K562 (cell line): ENCODE measurements at regions not wholly inside any gene's neighbourhood (a gene's known extent, or its start where the extent isn't known, plus 50 kb on each side); places are given as distances from the start of the nearest gene placed in this dataset.

ENCODE experiments used
- ATAC-seq: fragments of 200-7000 bp; cut with Tn5 transposase; 3 replicates; pipeline ENCODE4 v1.9.1; 2020; ENCODE audit warnings: moderate library complexity
- BruUV-seq: library from RNA; stranded (reverse); fragments of 400-500 nt; replicated peaks from 2 replicates; lab custom pipeline; 2021; lab: Mats Ljungman, UMichigan
- CTCF ChIA-PET: fragments of 300-600 bp; formaldehyde crosslinking; extraction: SDS; loops from one replicate; lab custom pipeline; 2021; ENCODE audit warnings: low intra/inter-chr PET ratio; lab: Yijun Ruan, JAX
- POLR2A ChIA-PET: fragments of 300-600, 350-650 bp; sonication (Branson Sonifier 250); formaldehyde crosslinking; extraction: SDS; loops from one replicate; lab custom pipeline; 2021; ENCODE audit warnings: antibody characterized with exemption, inconsistent platforms; lab: Yijun Ruan, JAX
- DNase-seq, 4 experiments: peaks; one replicate each; pipeline versions ENCODE4 v3.0.0 to v3.0.0-alpha.2; 2011 to 2018; ENCODE audit warnings: low spot score in 3 of 4, mixed read lengths in 3 of 4; ENCODE audit errors: extremely low read depth in 1 of 4
- FAIRE-seq: peaks from 2 replicates; lab custom pipeline; 2011; peaks lifted over from hg19 to GRCh38; lab: Jason Lieb, UNC
- H2AFZ ChIP-seq: 2 replicates; pipeline ENCODE4 v1.6.0; 2011; ENCODE audit warnings: low read depth, low read length, control low read depth, inconsistent platforms
- H3K27ac ChIP-seq: fragments of 200-600 bp; 3 replicates; pipeline ENCODE4 v1.8.0; 2011; ENCODE audit warnings: low read depth, mild to moderate bottlenecking, control low read depth, inconsistent platforms, low read length, moderate library complexity, mixed read lengths; ENCODE audit errors: extremely low read depth
- H3K27me3 ChIP-seq, 2 experiments: fragments of 300-600 bp in 1 of 2; 2 replicates in 1 of 2; 3 replicates in 1 of 2; pipeline versions ENCODE4 v1.6.0 to v1.8.0; 2011; ENCODE audit warnings: inconsistent platforms in 2 of 2, low read length in 2 of 2, mild to moderate bottlenecking in 1 of 2, mixed read lengths in 1 of 2, moderate library complexity in 1 of 2; ENCODE audit not compliant: control insufficient read depth in 2 of 2, insufficient read depth in 2 of 2
- H3K36me3 ChIP-seq: fragments of 300-600 bp; 3 replicates; pipeline ENCODE4 v1.8.0; 2011; ENCODE audit warnings: mild to moderate bottlenecking, low read length, inconsistent platforms; ENCODE audit not compliant: control insufficient read depth, insufficient read depth
- H3K4me1 ChIP-seq, 2 experiments: fragments of 200-600 bp in 1 of 2; replicated peaks in 1 of 2; 2 replicates in 1 of 2; 3 replicates in 1 of 2; pipeline versions ENCODE4 v1.5.1 to v1.8.0; 2011; ENCODE audit warnings: inconsistent platforms in 2 of 2, low read length in 2 of 2, mild to moderate bottlenecking in 1 of 2, mixed read lengths in 1 of 2, moderate library complexity in 1 of 2; ENCODE audit not compliant: control insufficient read depth in 2 of 2, insufficient read depth in 2 of 2
- H3K4me2 ChIP-seq: 2 replicates; pipeline ENCODE4 v1.6.1; 2011; ENCODE audit warnings: low read length, control low read depth, inconsistent platforms, mixed read lengths; ENCODE audit not compliant: insufficient read depth
- H3K4me3 ChIP-seq: fragments of 200-600 bp; sonication (generic), shearing (Covaris generic); 2 replicates; pipeline ENCODE4 v1.5.1; 2016; ENCODE audit warnings: control low read depth, inconsistent platforms
- H3K79me2 ChIP-seq: fragments of 200-600 bp; 3 replicates; pipeline ENCODE4 v1.8.0; 2011; ENCODE audit warnings: low read length, inconsistent platforms; ENCODE audit not compliant: control insufficient read depth, insufficient read depth
- H3K9ac ChIP-seq, 2 experiments: 2 replicates each; pipeline versions ENCODE4 v1.6.0 to v1.6.1; 2011; ENCODE audit warnings: low read depth in 2 of 2, low read length in 2 of 2, control low read depth in 1 of 2, inconsistent platforms in 1 of 2, mild to moderate bottlenecking in 1 of 2, mixed read lengths in 1 of 2; ENCODE audit not compliant: insufficient read depth in 1 of 2
- H3K9me1 ChIP-seq: one replicate; pipeline ENCODE4 v1.6.0; 2011; ENCODE audit warnings: inconsistent platforms, mild to moderate bottlenecking, low read length, moderate library complexity; ENCODE audit not compliant: control insufficient read depth, insufficient read depth
- H3K9me3 ChIP-seq: replicated peaks from 2 replicates; pipeline ENCODE4 v1.5.1; 2011; ENCODE audit warnings: low read depth, low read length, inconsistent platforms; ENCODE audit not compliant: control insufficient read depth, insufficient read depth
- H4K20me1 ChIP-seq: replicated peaks from 2 replicates; pipeline ENCODE4 v1.6.1; 2011; ENCODE audit warnings: low read length, inconsistent platforms, mixed read lengths; ENCODE audit not compliant: control insufficient read depth, insufficient read depth
- BRCA1 ChIP-seq, 2 experiments: fragments of 450-650 bp in 1 of 2; sonication (generic) in 1 of 2; formaldehyde crosslinking in 1 of 2; IDR thresholded peaks; 2 replicates each; pipeline versions ENCODE4 v1.5.0 to v1.6.1; 2017 to 2020; ENCODE audit warnings: mild to moderate bottlenecking in 1 of 2, missing genetic modification reagents in 1 of 2
- CAMTA2 ChIP-seq: fragments of 250-450 bp; sonication (Bioruptor Pico); conservative IDR thresholded peaks from 2 replicates; pipeline ENCODE4 v1.5.1; 2022
- CBX5 ChIP-seq: IDR thresholded peaks from 2 replicates; pipeline ENCODE4 v1.6.1; 2014; ENCODE audit warnings: low read depth, borderline replicate concordance
- DNMT1 ChIP-seq: fragments of 450-650 bp; IDR thresholded peaks from 2 replicates; pipeline ENCODE4 v1.6.1; 2016; ENCODE audit warnings: antibody characterized with exemption, mild to moderate bottlenecking
- E2F1 ChIP-seq: sonication (generic); formaldehyde crosslinking; IDR thresholded peaks from 2 replicates; pipeline ENCODE4 v1.8.1; 2023; ENCODE audit warnings: mild to moderate bottlenecking, missing genetic modification reagents, moderate library complexity
- HNRNPH1 ChIP-seq: fragments of 200-400 bp; formaldehyde crosslinking; optimal IDR thresholded peaks from 2 replicates; pipeline ENCODE3; 2017; ENCODE audit warnings: low read depth, mild to moderate bottlenecking, low read length, moderate library complexity
- RBM22 ChIP-seq: fragments of 200-400 bp; formaldehyde crosslinking; IDR thresholded peaks from 2 replicates; pipeline ENCODE4 v1.6.1; 2018; ENCODE audit warnings: low read length, low read depth; ENCODE audit not compliant: poor library complexity, severe bottlenecking
- SETDB1 ChIP-seq: IDR thresholded peaks from one replicate; pipeline ENCODE4 v1.6.1; 2012; ENCODE audit warnings: low read length, control low read depth, inconsistent platforms
- SREBF1 ChIP-seq: fragments of 150-350 bp; IDR thresholded peaks from 2 replicates; pipeline ENCODE4 v1.6.1; 2014; ENCODE audit warnings: antibody characterized with exemption, low read depth, low read length, borderline replicate concordance
- TBL1XR1 ChIP-seq, 2 experiments: IDR thresholded peaks; 2 replicates each; pipeline ENCODE4 v1.6.1; 2012; ENCODE audit warnings: improper control_type of control experiment in 2 of 2, low read length in 2 of 2, mild to moderate bottlenecking in 1 of 2
- THRAP3 ChIP-seq: fragments of 450-650 bp; IDR thresholded peaks from 2 replicates; pipeline ENCODE4 v1.6.1; 2016; ENCODE audit warnings: mild to moderate bottlenecking, inconsistent platforms, borderline replicate concordance
- TRIM24 ChIP-seq, 2 experiments: fragments of 450-650 bp; IDR thresholded peaks; 2 replicates each; pipeline ENCODE4 v1.6.1; 2016
- U2AF1 ChIP-seq: fragments of 200-400 bp; formaldehyde crosslinking; optimal IDR thresholded peaks from 2 replicates; pipeline ENCODE3; 2017; ENCODE audit warnings: mild to moderate bottlenecking, low read depth, low read length, moderate library complexity
- ZNF239 ChIP-seq: fragments of 250-450 bp; sonication (Bioruptor Pico); IDR thresholded peaks from 2 replicates; pipeline ENCODE4 v1.4.0; 2020; ENCODE audit warnings: mild to moderate bottlenecking
- ZNF354B ChIP-seq: fragments of 250-450 bp; sonication (Bioruptor Pico); IDR thresholded peaks from 2 replicates; pipeline ENCODE4 v1.4.0; 2020
- ZNF586 ChIP-seq: fragments of 450-650 bp; formaldehyde crosslinking; conservative IDR thresholded peaks from 2 replicates; pipeline ENCODE4 v1.4.0; 2020; ENCODE audit warnings: mild to moderate bottlenecking, moderate library complexity
- ZNF778 ChIP-seq: fragments of 450-650 bp; formaldehyde crosslinking; IDR thresholded peaks from 2 replicates; pipeline ENCODE4 v1.4.0; 2020; ENCODE audit warnings: mild to moderate bottlenecking, moderate library complexity
- WGBS: fragments of 100-300 bp; shearing (Covaris generic); methylation state at CpG from one replicate; pipeline ENCODE4 v1.1.6; 2016; ENCODE audit warnings: low coverage, mixed read lengths; ENCODE audit not compliant: insufficient coverage; ENCODE audit errors: missing lambda C conversion rate; 5-methylcytosine and 5-hydroxymethylcytosine counted together
- in situ Hi-C: fragments of 300-500 bp; cut with MboI; formaldehyde crosslinking; loops from 4 replicates; pipeline ENCODE4 v1.15.0; 2018; ENCODE audit warnings: inconsistent platforms, mixed read lengths
- intact Hi-C: fragments of 100-400 bp; cut with micrococcal nuclease; formaldehyde crosslinking; loops from 2 replicates; pipeline ENCODE4 v1.14.2; 2022

- H3K4me2 ChIP-seq: no peak overlapping the region
- intact Hi-C loops: no loop called here
- POLR2A ChIA-PET: no interaction called here
- WGBS: 0% methylated on average over 1 of the region's 1 CpG
- no peaks in the 10 kb centered on the region for H3K9me3 ChIP-seq
- in situ Hi-C loops: no loop called here
- H3K4me1 ChIP-seq: no peaks in the 10 kb centered on the region
- TF ChIP-seq DNMT1 (no peak), CAMTA2 (no peak), TRIM24 (IDR thresholded peaks at IDR 0.05) (no peak), SETDB1 (no peak)
- TF ChIP-seq, all 486 proteins: peak for 0
- H3K4me3 ChIP-seq: no peak overlapping the region
- FAIRE-seq (no peak), DNase-seq (no peak), ATAC-seq (no peak)
- BruUV-seq: no TSS peak
- H3K27ac ChIP-seq: no peak overlapping the region
- CTCF ChIA-PET: no interaction called here
- H3K9me1 ChIP-seq: no peaks in the 10 kb centered on the region
- no peaks in the 10 kb centered on the region for H4K20me1 ChIP-seq
- no peaks in the 10 kb centered on the region for H3K79me2 ChIP-seq
- no peaks in the 10 kb centered on the region for H3K36me3 ChIP-seq
- H2AFZ ChIP-seq: no peak overlapping the region
- no peak overlapping the region for H3K9ac ChIP-seq
- H3K27me3 ChIP-seq: no peaks in the 10 kb centered on the region
Observed at GRCh38 chr10:107434201-107434600, 269.7 kb upstream of the SORCS1 start.

GRCh38 chr10:107433605-107434004, 269.1 kb upstream of the SORCS1 start:
- H3K4me2 ChIP-seq: no peak overlapping the region
- ChIA-PET CTCF (no interaction called here), POLR2A (no interaction called here)
- BruUV-seq: no TSS peak
- no peaks in the 10 kb centered on the region for H3K27me3 ChIP-seq
- no peaks in the 10 kb centered on the region for H4K20me1 ChIP-seq
- H3K79me2 ChIP-seq: no peaks in the 10 kb centered on the region
- no peaks in the 10 kb centered on the region for H3K9me3 ChIP-seq
- intact Hi-C loops: no loop called here
- no peak overlapping the region for H2AFZ ChIP-seq
- 0% methylated on average over 1 of the region's 3 CpGs for WGBS
- FAIRE-seq (no peak), ATAC-seq (no peak), DNase-seq (no peak)
- no peaks in the 10 kb centered on the region for H3K36me3 ChIP-seq
- H3K4me1 ChIP-seq: no peaks in the 10 kb centered on the region
- in situ Hi-C loops: no loop called here
- H3K4me3 ChIP-seq: no peak overlapping the region
- no peak overlapping the region for H3K9ac ChIP-seq
- no peaks in the 10 kb centered on the region for H3K9me1 ChIP-seq
- H3K27ac ChIP-seq: no peak overlapping the region
- no peak for TF ChIP-seq ZNF239 (CRISPR knock-in tag)
- TF ChIP-seq SREBF1: no peak
- no peak for TF ChIP-seq TBL1XR1 (IDR thresholded peaks at IDR 0.05; ENCODE audit: low read length in 2 of 2)
- no peak for TF ChIP-seq BRCA1 (IDR thresholded peaks at IDR 0.05)
- no peak for TF ChIP-seq BRCA1 (CRISPR knock-in tag; IDR thresholded peaks at IDR 0.05)
- no peak for TF ChIP-seq ZNF586 (CRISPR knock-in tag)
- no peak for TF ChIP-seq HNRNPH1
- TF ChIP-seq E2F1 (CRISPR knock-in tag): no peak
- TF ChIP-seq ZNF778 (CRISPR knock-in tag): no peak
- TF ChIP-seq THRAP3: no peak
- no peak for TF ChIP-seq ZNF354B (CRISPR knock-in tag)
- TF ChIP-seq U2AF1: no peak
- no peak for TF ChIP-seq RBM22
- TF ChIP-seq CBX5: no peak
